H9 (cell line): ENCODE measurements at regions not wholly inside any gene's neighbourhood (a gene's known extent, or its start where the extent isn't known, plus 50 kb on each side); places are given as distances from the start of the nearest gene placed in this dataset.

ENCODE experiments used
- DNase-seq: peaks from one replicate; pipeline ENCODE4 v3.0.0-alpha.2; 2017
- H2AFZ ChIP-seq: one replicate; pipeline ENCODE4 v1.6.1; 2013; ENCODE audit warnings: mild to moderate bottlenecking, low read length, control low read depth, moderate library complexity
- H2AK5ac ChIP-seq: 2 replicates; pipeline ENCODE4 v1.6.1; 2013; ENCODE audit warnings: low read length, control low read depth, mixed read lengths; ENCODE audit not compliant: insufficient read length
- H2BK120ac ChIP-seq: one replicate; pipeline ENCODE4 v1.6.1; 2013; ENCODE audit warnings: low read depth, mild to moderate bottlenecking, low read length, control low read depth, inconsistent platforms; ENCODE audit not compliant: poor library complexity, severe bottlenecking
- H2BK12ac ChIP-seq: 2 replicates; pipeline ENCODE4 v1.6.1; 2013; ENCODE audit warnings: low read length, control low read depth, mixed read lengths, low read depth; ENCODE audit not compliant: insufficient read length
- H2BK15ac ChIP-seq: 2 replicates; pipeline ENCODE4 v1.6.1; 2013; ENCODE audit warnings: low read depth, low read length, control low read depth
- H2BK20ac ChIP-seq: one replicate; pipeline ENCODE4 v1.6.1; 2013; ENCODE audit warnings: low read depth, mild to moderate bottlenecking, low read length, control low read depth, inconsistent platforms; ENCODE audit not compliant: poor library complexity, severe bottlenecking
- H2BK5ac ChIP-seq: 2 replicates; pipeline ENCODE4 v1.6.1; 2013; ENCODE audit warnings: low read length, control low read depth, mixed read lengths; ENCODE audit not compliant: insufficient read length
- H3K14ac ChIP-seq: 2 replicates; pipeline ENCODE4 v1.6.1; 2013; ENCODE audit warnings: low read length, control low read depth; ENCODE audit not compliant: insufficient read depth
- H3K18ac ChIP-seq: 2 replicates; pipeline ENCODE4 v1.6.1; 2013; ENCODE audit warnings: low read depth, mild to moderate bottlenecking, mixed read lengths, low read length, control low read depth; ENCODE audit not compliant: insufficient read length
- H3K23ac ChIP-seq: 2 replicates; pipeline ENCODE4 v1.6.1; 2013; ENCODE audit warnings: low read length, control low read depth, mixed read lengths, low read depth; ENCODE audit not compliant: insufficient read length
- H3K23me2 ChIP-seq: 2 replicates; pipeline ENCODE4 v1.6.1; 2013; ENCODE audit warnings: low read depth, mild to moderate bottlenecking, mixed read lengths, low read length, control low read depth; ENCODE audit not compliant: insufficient read length, poor library complexity, severe bottlenecking
- H3K27ac ChIP-seq: 2 replicates; pipeline ENCODE4 v1.5.1; 2013; ENCODE audit warnings: low read length, control low read depth, mixed read lengths, low read depth; ENCODE audit not compliant: insufficient read length
- H3K27me3 ChIP-seq: 2 replicates; pipeline ENCODE4 v1.6.1; 2013; ENCODE audit warnings: low read length, control low read depth, inconsistent platforms; ENCODE audit not compliant: insufficient read depth
- H3K4ac ChIP-seq: 2 replicates; pipeline ENCODE4 v1.6.1; 2013; ENCODE audit warnings: low read depth, mild to moderate bottlenecking, control low read depth, inconsistent platforms, low read length, moderate library complexity
- H3K4me1 ChIP-seq: 2 replicates; pipeline ENCODE4 v1.6.1; 2013; ENCODE audit warnings: low read length, control low read depth, inconsistent platforms; ENCODE audit not compliant: insufficient read depth
- H3K4me2 ChIP-seq: 2 replicates; pipeline ENCODE4 v1.6.1; 2013; ENCODE audit warnings: low read length, control low read depth, mixed read lengths; ENCODE audit not compliant: insufficient read length, insufficient read depth
- H3K56ac ChIP-seq: 2 replicates; pipeline ENCODE4 v1.6.1; 2013; ENCODE audit warnings: low read depth, mild to moderate bottlenecking, mixed read lengths, low read length, control low read depth; ENCODE audit not compliant: insufficient read length
- H3K79me1 ChIP-seq: 2 replicates; pipeline ENCODE4 v1.6.1; 2013; ENCODE audit warnings: low read depth, mild to moderate bottlenecking, moderate library complexity, low read length, control low read depth, inconsistent platforms; ENCODE audit not compliant: insufficient read depth, poor library complexity, severe bottlenecking
- H3K79me2 ChIP-seq: 2 replicates; pipeline ENCODE4 v1.6.1; 2013; ENCODE audit warnings: low read length, control low read depth, inconsistent platforms; ENCODE audit not compliant: insufficient read depth
- H3K9ac ChIP-seq: 2 replicates; pipeline ENCODE4 v1.6.1; 2013; ENCODE audit warnings: low read length, control low read depth, mixed read lengths; ENCODE audit not compliant: insufficient read length; ENCODE audit errors: extremely low read depth
- H3K9me3 ChIP-seq: one replicate; pipeline ENCODE4 v1.6.1; 2013; ENCODE audit warnings: low read depth, low read length, inconsistent platforms; ENCODE audit not compliant: control insufficient read depth
- H3T11ph ChIP-seq: one replicate; pipeline ENCODE4 v1.6.1; 2013; ENCODE audit warnings: mild to moderate bottlenecking, low read length, control low read depth, inconsistent platforms
- H4K20me1 ChIP-seq: one replicate; pipeline ENCODE4 v1.6.1; 2013; ENCODE audit not compliant: control insufficient read depth, insufficient read length, insufficient read depth
- H4K5ac ChIP-seq: 2 replicates; pipeline ENCODE4 v1.6.1; 2013; ENCODE audit warnings: low read depth, mild to moderate bottlenecking, mixed read lengths, low read length, control low read depth; ENCODE audit not compliant: insufficient read length
- H4K8ac ChIP-seq: replicated peaks from 2 replicates; pipeline ENCODE4 v1.6.1; 2013; ENCODE audit warnings: low read length, control low read depth, mixed read lengths, low read depth; ENCODE audit not compliant: insufficient read length
- H4K91ac ChIP-seq: 2 replicates; pipeline ENCODE4 v1.6.1; 2013; ENCODE audit warnings: low read depth, mild to moderate bottlenecking, moderate library complexity, mixed read lengths, low read length, control low read depth; ENCODE audit not compliant: insufficient read length
- H3K27ac Mint-ChIP-seq, 3 experiments: 2 replicates in 2 of 3; 3 replicates in 1 of 3; pipeline ENCODE4 v1.8.0; 2020 to 2021; ENCODE audit warnings: mixed read lengths in 3 of 3, mild to moderate bottlenecking in 1 of 3, moderate library complexity in 1 of 3
- H3K27me3 Mint-ChIP-seq: 2 replicates; pipeline ENCODE4 v1.8.0; 2021; ENCODE audit warnings: low read depth, mild to moderate bottlenecking, moderate library complexity, mixed read lengths
- H3K36me3 Mint-ChIP-seq, 3 experiments: 2 replicates in 2 of 3; 3 replicates in 1 of 3; pipeline ENCODE4 v1.8.0; 2020 to 2021; ENCODE audit warnings: low read depth in 3 of 3, mixed read lengths in 3 of 3; ENCODE audit not compliant: insufficient read depth in 1 of 3
- H3K4me1 Mint-ChIP-seq, 2 experiments: 2 replicates each; pipeline ENCODE4 v1.8.0; 2020; ENCODE audit warnings: mixed read lengths in 2 of 2
- H3K4me3 Mint-ChIP-seq, 2 experiments: 2 replicates in 1 of 2; 3 replicates in 1 of 2; pipeline ENCODE4 v1.8.0; 2020 to 2021; ENCODE audit warnings: mild to moderate bottlenecking in 2 of 2, mixed read lengths in 2 of 2, moderate library complexity in 1 of 2
- H3K9me3 Mint-ChIP-seq, 2 experiments: 2 replicates in 1 of 2; 3 replicates in 1 of 2; pipeline ENCODE4 v1.8.0; 2020; ENCODE audit warnings: mild to moderate bottlenecking in 2 of 2, mixed read lengths in 2 of 2, moderate library complexity in 1 of 2
- WGBS: extraction: QIAGEN DNeasy Blood & Tissue Kit; methylation state at CpG from one replicate; pipeline ENCODE4 v1.1.7; 2013; ENCODE audit warnings: missing lambda C conversion rate, low lambda C conversion rate, mixed read lengths; ENCODE audit not compliant: insufficient read length; ENCODE audit errors: extremely low coverage; 5-methylcytosine and 5-hydroxymethylcytosine counted together
- TF ChIP-seq, protein P1 (sequence below): fragments of 200-600 bp; sonication (generic); conservative IDR thresholded peaks from 3 replicates; pipeline ENCODE4 v1.8.0; 2021; ENCODE audit warnings: antibody characterized with exemption, mild to moderate bottlenecking

- peaks cover 15% of the 10 kb centered on the region; the same call in 1 of the 2 replicates for H3K4me1 ChIP-seq
- H3K27ac Mint-ChIP-seq, result no peak overlapping the region
- no peaks in the 10 kb centered on the region; a peak in 1 of 5 replicates for H3K9me3 Mint-ChIP-seq
- H3K4ac ChIP-seq, result no peak overlapping the region
- no peaks in the 10 kb centered on the region for H3K9me3 ChIP-seq
- peaks cover 9% of the 10 kb centered on the region for H3K27me3 Mint-ChIP-seq
- no peak overlapping the region for H3K14ac ChIP-seq
- no peaks in the 10 kb centered on the region for H3K23me2 ChIP-seq
- no peak overlapping the region for H2BK15ac ChIP-seq
- WGBS, result no CpG with 5 or more reads among the region's 7 CpGs
- no peaks in the 10 kb centered on the region for H4K20me1 ChIP-seq
- no peak overlapping the region for H3T11ph ChIP-seq
- no peak overlapping the region for H4K8ac ChIP-seq
- no peak overlapping the region for H4K5ac ChIP-seq
- no peak overlapping the region for H3K18ac ChIP-seq
- no peak overlapping the region for H2BK5ac ChIP-seq
- H2BK120ac ChIP-seq, result no peak overlapping the region
- no peak overlapping the region for H2BK12ac ChIP-seq
- H3K4me2 ChIP-seq, result no peak overlapping the region
- no peaks in the 10 kb centered on the region for H3K27me3 ChIP-seq
- TF ChIP-seq, protein P1, sequence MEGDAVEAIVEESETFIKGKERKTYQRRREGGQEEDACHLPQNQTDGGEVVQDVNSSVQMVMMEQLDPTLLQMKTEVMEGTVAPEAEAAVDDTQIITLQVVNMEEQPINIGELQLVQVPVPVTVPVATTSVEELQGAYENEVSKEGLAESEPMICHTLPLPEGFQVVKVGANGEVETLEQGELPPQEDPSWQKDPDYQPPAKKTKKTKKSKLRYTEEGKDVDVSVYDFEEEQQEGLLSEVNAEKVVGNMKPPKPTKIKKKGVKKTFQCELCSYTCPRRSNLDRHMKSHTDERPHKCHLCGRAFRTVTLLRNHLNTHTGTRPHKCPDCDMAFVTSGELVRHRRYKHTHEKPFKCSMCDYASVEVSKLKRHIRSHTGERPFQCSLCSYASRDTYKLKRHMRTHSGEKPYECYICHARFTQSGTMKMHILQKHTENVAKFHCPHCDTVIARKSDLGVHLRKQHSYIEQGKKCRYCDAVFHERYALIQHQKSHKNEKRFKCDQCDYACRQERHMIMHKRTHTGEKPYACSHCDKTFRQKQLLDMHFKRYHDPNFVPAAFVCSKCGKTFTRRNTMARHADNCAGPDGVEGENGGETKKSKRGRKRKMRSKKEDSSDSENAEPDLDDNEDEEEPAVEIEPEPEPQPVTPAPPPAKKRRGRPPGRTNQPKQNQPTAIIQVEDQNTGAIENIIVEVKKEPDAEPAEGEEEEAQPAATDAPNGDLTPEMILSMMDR, result no peak
- no peak overlapping the region for H2BK20ac ChIP-seq
- H3K79me1 ChIP-seq, result no peaks in the 10 kb centered on the region
- H3K36me3 Mint-ChIP-seq, result no peaks in the 10 kb centered on the region
- H3K23ac ChIP-seq, result no peak overlapping the region
- H3K79me2 ChIP-seq, result no peaks in the 10 kb centered on the region
- no peak overlapping the region for H4K91ac ChIP-seq
- H3K4me1 Mint-ChIP-seq, result peaks cover 37 to 39% of the 10 kb centered on the region in 2 experiments
- no peak overlapping the region for H2AK5ac ChIP-seq
- H3K27ac ChIP-seq, result no peak overlapping the region
- no peak for DNase-seq
- H2AFZ ChIP-seq, result no peak overlapping the region
- no peak overlapping the region for H3K4me3 Mint-ChIP-seq
- H3K56ac ChIP-seq, result no peak overlapping the region
- H3K9ac ChIP-seq, result no peak overlapping the region
These were observed 159.5 kb upstream of the PDE10A start for GRCh38 chr6:165822501-165822900.
